Activated T-helper 9 cell treated with anti-CD3 and anti-CD28 coated beads, Interleukin-2, amount 50 U/mL, for 16 hours (primary cell): ENCODE measurements at regions not wholly inside any gene's neighbourhood (a gene's known extent, or its start where the extent isn't known, plus 50 kb on each side); places are given as distances from the start of the nearest gene placed in this dataset.

Source experiments
- DNase-seq: peaks from one replicate; pipeline ENCODE4 v3.0.0-alpha.2; 2020; ENCODE audit warnings: low read depth

GRCh38 chr14:89660166-89660565 lies 243.1 kb upstream of the FOXN3 start:
- no peak for DNase-seq

GRCh38 chr14:89658977-89659670 lies 242.1 kb upstream of the FOXN3 start:
- no peak for DNase-seq

GRCh38 chr14:89657014-89657413 lies 240.0 kb upstream of the FOXN3 start:
- DNase-seq = no peak

- DNase-seq = no peak
These were observed 238.0 kb upstream of the FOXN3 start for GRCh38 chr14:89654998-89655397.

- DNase-seq = no peak
These were observed 235.3 kb upstream of the FOXN3 start for GRCh38 chr14:89652352-89652751.

GRCh38 chr14:89651805-89652204 lies 234.8 kb upstream of the FOXN3 start:
- DNase-seq = no peak

DNA sequence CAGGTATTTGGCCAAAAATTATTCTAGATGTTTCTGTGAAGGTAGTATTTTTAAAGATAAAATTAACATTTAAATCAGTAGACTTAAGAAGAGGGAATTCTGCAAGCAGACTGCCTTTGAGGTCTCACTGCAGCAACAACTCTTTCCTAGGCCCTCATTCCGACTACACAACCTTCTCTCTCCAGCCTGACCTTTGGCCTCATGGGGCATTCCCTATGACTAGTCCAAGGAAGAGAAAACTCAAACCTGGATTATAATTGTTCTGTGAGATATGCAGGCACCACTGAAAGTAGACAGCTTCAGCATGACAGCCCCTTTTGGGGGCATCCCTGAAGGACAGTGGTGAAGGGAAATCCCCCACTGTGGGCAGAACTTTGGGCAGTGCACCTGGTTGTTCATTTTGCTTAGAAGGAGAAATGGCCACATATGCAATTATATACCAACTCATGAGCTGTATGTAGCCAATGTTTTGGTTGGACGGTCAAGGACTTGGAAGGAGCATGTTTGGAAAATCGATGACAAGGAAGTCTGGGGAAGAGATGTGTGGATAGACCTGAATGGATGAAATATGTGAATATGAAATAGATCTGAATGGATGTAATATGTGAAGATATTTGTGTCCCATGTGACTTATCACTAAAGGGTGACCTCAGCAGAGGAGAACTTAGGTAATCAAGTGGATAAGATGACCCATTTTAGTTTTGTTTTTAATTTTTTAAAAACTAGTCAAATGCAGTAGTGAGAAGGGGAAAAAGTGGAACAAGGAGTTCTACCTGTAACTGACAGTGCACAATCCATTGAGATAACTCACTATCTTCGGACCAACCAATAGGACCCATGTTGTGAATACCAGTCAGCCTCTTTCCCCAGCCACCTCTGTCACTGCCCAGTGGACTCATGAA lies 233.3 kb upstream of the FOXN3 start:
- DNase-seq = no peak

GRCh38 chr14:89649451-89650075 lies 232.5 kb upstream of the FOXN3 start:
- DNase-seq = no peak

DNA sequence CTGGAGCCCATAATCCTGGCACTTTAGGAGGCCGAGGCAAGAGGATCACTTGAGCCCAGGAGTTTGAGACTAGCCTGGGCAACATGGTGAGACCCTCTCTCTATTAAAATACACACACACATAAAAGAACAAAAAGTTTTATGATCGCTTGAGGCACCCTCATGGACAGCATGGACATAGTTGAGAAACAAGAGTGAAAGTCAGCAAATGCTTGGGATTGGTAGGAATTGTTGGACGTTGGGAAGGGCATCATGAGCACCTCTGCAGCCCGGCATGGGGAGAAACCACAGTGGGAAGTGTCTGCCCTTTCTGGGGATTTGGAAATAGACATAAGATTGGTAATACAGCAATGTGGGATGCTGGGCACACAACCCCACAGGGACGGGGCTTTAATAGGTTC lies 231.9 kb upstream of the FOXN3 start:
- no peak for DNase-seq

DNA sequence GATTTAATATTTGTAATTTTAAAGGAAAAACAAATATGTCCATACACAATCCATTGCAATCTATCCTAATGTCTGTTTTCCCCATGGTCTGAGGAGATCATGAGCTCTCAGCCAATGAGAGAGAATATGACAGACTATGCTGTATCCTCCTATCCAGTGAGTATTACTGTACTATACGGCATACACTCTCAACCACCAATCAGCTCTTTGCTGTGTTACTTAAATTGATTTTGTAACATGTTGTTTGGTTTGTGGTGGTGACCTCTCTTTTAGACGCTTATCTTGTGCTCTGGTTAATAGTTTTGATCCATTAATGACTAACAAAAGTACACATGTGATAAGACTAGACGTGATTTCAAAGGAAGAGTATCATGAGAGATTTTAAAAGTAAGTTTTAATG lies 231.5 kb upstream of the FOXN3 start:
- DNase-seq = no peak

GRCh38 chr14:89646971-89647370 lies 229.9 kb upstream of the FOXN3 start:
- no peak for DNase-seq

DNA sequence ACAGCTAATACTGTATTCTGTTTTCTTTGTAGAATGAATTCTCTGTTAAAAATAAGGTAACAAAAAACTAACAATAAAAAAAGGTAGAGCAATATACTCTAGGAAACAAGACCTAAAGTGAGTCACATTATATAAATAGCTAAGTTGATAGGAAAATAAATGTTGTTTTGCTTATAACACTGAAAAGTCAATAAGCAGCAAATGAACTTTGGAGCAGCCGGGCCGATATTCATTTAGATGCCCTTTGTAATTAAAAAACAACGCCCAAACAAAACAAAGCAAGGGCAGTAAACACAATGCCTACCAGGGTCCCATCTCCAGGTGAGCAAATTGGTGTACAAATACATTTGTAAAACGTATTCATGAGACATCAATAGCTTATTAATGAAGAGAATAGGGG lies 227.6 kb upstream of the FOXN3 start:
- DNase-seq = no peak

GRCh38 chr14:89641495-89642175 lies 224.6 kb upstream of the FOXN3 start:
- DNase-seq = no peak

DNA sequence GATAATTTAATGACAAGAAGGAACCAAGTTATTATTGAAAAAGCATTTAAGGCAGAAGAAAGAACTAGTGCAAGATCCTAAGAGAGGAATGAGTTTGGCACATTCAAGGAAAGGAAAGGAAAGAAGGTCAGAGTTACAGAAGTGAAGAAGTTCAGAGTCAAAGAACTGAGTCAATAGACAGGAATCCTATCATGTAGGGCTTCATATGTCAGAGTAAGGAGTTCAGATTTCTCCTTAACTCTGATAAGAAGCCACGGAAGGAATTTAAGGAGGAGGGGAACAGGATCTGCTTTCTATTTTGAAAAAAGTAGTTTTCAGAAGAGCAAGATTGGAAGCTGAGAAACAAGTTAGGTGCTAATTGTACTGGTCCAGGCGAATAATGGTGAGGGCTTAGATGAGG lies 223.1 kb upstream of the FOXN3 start:
- DNase-seq = no peak

GRCh38 chr14:89639687-89640086 lies 222.7 kb upstream of the FOXN3 start:
- no peak for DNase-seq

GRCh38 chr14:89638891-89639290 lies 221.9 kb upstream of the FOXN3 start:
- no peak for DNase-seq

- no peak for DNase-seq
These were observed 220.5 kb upstream of the FOXN3 start for GRCh38 chr14:89637581-89637980.

DNA sequence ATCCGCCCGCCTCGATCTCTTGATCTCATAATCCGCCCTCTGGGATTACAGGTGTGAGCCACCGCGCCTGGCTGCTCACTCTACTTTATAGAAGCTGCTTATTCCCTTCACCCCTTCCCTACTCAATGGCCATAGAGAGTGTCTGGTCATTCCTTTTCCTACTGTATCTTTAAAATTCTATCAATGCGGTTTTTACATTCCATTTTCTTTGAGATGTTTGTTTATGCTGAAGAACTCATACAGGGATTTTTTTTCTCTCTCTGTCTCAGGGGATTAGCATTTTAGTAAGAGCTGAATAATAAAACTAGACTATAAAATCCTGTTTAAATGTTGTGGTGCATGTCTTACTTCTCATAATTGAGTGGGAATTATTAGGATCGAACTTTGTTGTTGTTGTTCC lies 218.6 kb upstream of the FOXN3 start:
- DNase-seq = no peak

DNA sequence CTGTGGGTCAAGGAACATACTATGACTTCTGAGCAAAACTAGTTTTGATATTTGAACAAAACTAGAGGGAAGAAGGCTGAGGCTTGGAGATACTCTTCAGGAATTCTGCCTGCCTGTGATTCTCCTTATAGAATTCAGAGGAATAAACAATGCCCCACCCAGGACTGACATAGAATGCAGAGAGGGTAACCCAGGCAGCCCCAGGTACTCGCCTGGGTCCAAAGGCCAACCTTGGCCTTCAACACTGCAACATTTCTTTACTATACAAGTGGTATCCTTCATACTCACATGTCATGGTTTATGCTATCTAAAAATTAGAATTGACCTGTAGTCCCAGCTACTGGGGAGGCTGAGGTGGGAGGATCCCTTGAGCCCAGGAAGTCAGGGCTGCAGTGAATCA lies 217.0 kb upstream of the FOXN3 start:
- no peak for DNase-seq

- no peak for DNase-seq
These were observed 213.2 kb upstream of the FOXN3 start for GRCh38 chr14:89630101-89630829.

- no peak for DNase-seq
These were observed 212.3 kb upstream of the FOXN3 start for GRCh38 chr14:89629383-89629782.

DNA sequence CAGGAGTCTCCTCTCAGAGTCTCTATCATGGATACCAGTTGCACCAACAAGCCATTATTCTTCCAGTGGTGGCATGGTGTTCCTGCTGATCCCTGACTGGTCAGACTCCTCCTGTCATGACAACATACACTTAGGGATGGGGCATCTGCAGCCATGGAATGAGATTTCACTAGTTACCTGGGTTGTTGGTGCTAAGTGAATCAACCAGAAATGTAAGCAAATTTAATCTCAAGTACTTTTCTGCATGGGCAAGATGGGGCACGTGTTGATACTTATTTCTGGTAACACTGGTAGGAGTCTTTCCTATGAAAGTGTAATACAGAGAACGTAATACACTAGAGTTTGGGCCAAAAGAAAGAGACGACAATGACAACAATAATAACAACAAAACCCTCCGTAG lies 211.5 kb upstream of the FOXN3 start:
- no peak for DNase-seq
